ENCODE measurements at regions not wholly inside any gene's neighbourhood (a gene's known extent, or its start where the extent isn't known, plus 50 kb on each side); places are given as distances from the start of the nearest gene placed in this dataset.

GRCh38 chr5:163880302-163880701, 374.9 kb downstream of the MAT2B start:
- Histone ChIP-seq H3K36me3 (replicated peaks in 1 of 2; ENCODE audit: control extremely low read depth in 1 of 2, control insufficient read depth in 1 of 2, extremely low read depth in 1 of 2, insufficient read depth in 2 of 2, low read length in 1 of 2) (no peaks in the 10 kb centered on the region), H3K4me3 (ENCODE audit: control extremely low read depth in 1 of 5, extremely low read depth in 1 of 5, insufficient read depth in 1 of 5, low read depth in 2 of 5, low read length in 4 of 5) (no peak overlapping the region), H3K4me2 (replicated peaks; ENCODE audit: low read depth, low read length, poor library complexity, severe bottlenecking) (no peak overlapping the region), H3K79me2 (ENCODE audit: control insufficient read depth, insufficient read depth, low read length) (no peaks in the 10 kb centered on the region), H3K9me3 (ENCODE audit: control extremely low read depth in 1 of 3, control insufficient read depth in 2 of 3, insufficient read depth in 1 of 3, low read length in 2 of 3) (peaks cover 0 to 1% (median 0%) of the 10 kb centered on the region in 3 donors), H3K4me1 (ENCODE audit: control insufficient read depth in 2 of 2, insufficient read depth in 2 of 2, low read length in 2 of 2) (no peaks in the 10 kb centered on the region), H4K20me1 (ENCODE audit: control insufficient read depth, insufficient read depth, low read length, poor library complexity, severe bottlenecking) (no peaks in the 10 kb centered on the region), H2AFZ (ENCODE audit: insufficient read depth, low read depth, low read length, poor library complexity, severe bottlenecking) (no peak overlapping the region), H3K27ac (ENCODE audit: low read length in 2 of 2) (no peak overlapping the region), H3K27me3 (replicated peaks in 1 of 4; ENCODE audit: control extremely low read depth in 1 of 4, control insufficient read depth in 3 of 4, insufficient read depth in 4 of 4, low read length in 3 of 4) (no peaks in the 10 kb centered on the region), H3K9ac (ENCODE audit: low read length) (no peak overlapping the region)
- H3K4me1 Mint-ChIP-seq, result no peaks in the 10 kb centered on the region
- no peaks in the 10 kb centered on the region for H3K9me3 Mint-ChIP-seq (ENCODE audit: insufficient read depth)
- CTCF ChIA-PET, result interaction anchor here (0.9 kb wide), 1 partner anchor 35 kb away, joined by 3 read pairs; no protein-coding TSS in a partner anchor
- no peak for DNase-seq
- no peak overlapping the region for H3K27ac Mint-ChIP-seq
- intact Hi-C loops (cut with micrococcal nuclease), result no loop called here
- ATAC-seq (ENCODE audit: low read depth), result no peak
- TF ChIP-seq EZH2 (IDR thresholded peaks at IDR 0.05; ENCODE audit: borderline replicate concordance, insufficient read depth, low read depth, low read length, poor library complexity, severe bottlenecking) (no peak), CTCF (IDR thresholded peaks at IDR 0.05) (no peak)
- no peak overlapping the region for H3K4me3 Mint-ChIP-seq
- H3K27me3 Mint-ChIP-seq, result no peaks in the 10 kb centered on the region
- POLR2A ChIA-PET, result no interaction called here
- WGBS (ENCODE audit: insufficient coverage), result no CpG with 5 or more reads among the region's 2 CpGs

GRCh38 chr5:163885117-163885516, 379.7 kb downstream of the MAT2B start:
- Histone ChIP-seq H3K4me1 (ENCODE audit: control insufficient read depth in 2 of 2, insufficient read depth in 2 of 2, low read length in 2 of 2) (no peaks in the 10 kb centered on the region), H3K27me3 (replicated peaks in 1 of 4; ENCODE audit: control extremely low read depth in 1 of 4, control insufficient read depth in 3 of 4, insufficient read depth in 4 of 4, low read length in 3 of 4) (no peaks in the 10 kb centered on the region), H4K20me1 (ENCODE audit: control insufficient read depth, insufficient read depth, low read length, poor library complexity, severe bottlenecking) (no peaks in the 10 kb centered on the region), H2AFZ (ENCODE audit: insufficient read depth, low read depth, low read length, poor library complexity, severe bottlenecking) (no peak overlapping the region), H3K4me2 (replicated peaks; ENCODE audit: low read depth, low read length, poor library complexity, severe bottlenecking) (no peak overlapping the region), H3K4me3 (ENCODE audit: control extremely low read depth in 1 of 5, extremely low read depth in 1 of 5, insufficient read depth in 1 of 5, low read depth in 2 of 5, low read length in 4 of 5) (no peak overlapping the region), H3K27ac (ENCODE audit: low read length in 2 of 2) (no peak overlapping the region), H3K36me3 (replicated peaks in 1 of 2; ENCODE audit: control extremely low read depth in 1 of 2, control insufficient read depth in 1 of 2, extremely low read depth in 1 of 2, insufficient read depth in 2 of 2, low read length in 1 of 2) (no peaks in the 10 kb centered on the region), H3K79me2 (ENCODE audit: control insufficient read depth, insufficient read depth, low read length) (no peaks in the 10 kb centered on the region), H3K9ac (ENCODE audit: low read length) (no peak overlapping the region), H3K9me3 (ENCODE audit: control extremely low read depth in 1 of 3, control insufficient read depth in 2 of 3, insufficient read depth in 1 of 3, low read length in 2 of 3) (peaks cover 0 to 1% (median 0%) of the 10 kb centered on the region in 3 donors)
- ChIA-PET CTCF (interaction anchor here (1.1 kb wide), 1 partner anchor 60 kb away, joined by 3 read pairs; no protein-coding TSS in a partner anchor), POLR2A (no interaction called here)
- ATAC-seq (ENCODE audit: low read depth), result no peak
- Mint-ChIP-seq H3K4me1 (no peaks in the 10 kb centered on the region), H3K9me3 (ENCODE audit: insufficient read depth) (no peaks in the 10 kb centered on the region), H3K4me3 (no peak overlapping the region), H3K27me3 (no peaks in the 10 kb centered on the region), H3K27ac (no peak overlapping the region)
- no peak for DNase-seq
- intact Hi-C loops (cut with micrococcal nuclease), result no loop called here
- WGBS (ENCODE audit: insufficient coverage), result no CpG with 5 or more reads among the region's 2 CpGs
- no peak for TF ChIP-seq EZH2 (IDR thresholded peaks at IDR 0.05; ENCODE audit: borderline replicate concordance, insufficient read depth, low read depth, low read length, poor library complexity, severe bottlenecking)
- no peak for TF ChIP-seq CTCF (IDR thresholded peaks at IDR 0.05)
